ENCODE measurements at regions not wholly inside any gene's neighbourhood (a gene's known extent, or its start where the extent isn't known, plus 50 kb on each side); places are given as distances from the start of the nearest gene placed in this dataset.

DNA sequence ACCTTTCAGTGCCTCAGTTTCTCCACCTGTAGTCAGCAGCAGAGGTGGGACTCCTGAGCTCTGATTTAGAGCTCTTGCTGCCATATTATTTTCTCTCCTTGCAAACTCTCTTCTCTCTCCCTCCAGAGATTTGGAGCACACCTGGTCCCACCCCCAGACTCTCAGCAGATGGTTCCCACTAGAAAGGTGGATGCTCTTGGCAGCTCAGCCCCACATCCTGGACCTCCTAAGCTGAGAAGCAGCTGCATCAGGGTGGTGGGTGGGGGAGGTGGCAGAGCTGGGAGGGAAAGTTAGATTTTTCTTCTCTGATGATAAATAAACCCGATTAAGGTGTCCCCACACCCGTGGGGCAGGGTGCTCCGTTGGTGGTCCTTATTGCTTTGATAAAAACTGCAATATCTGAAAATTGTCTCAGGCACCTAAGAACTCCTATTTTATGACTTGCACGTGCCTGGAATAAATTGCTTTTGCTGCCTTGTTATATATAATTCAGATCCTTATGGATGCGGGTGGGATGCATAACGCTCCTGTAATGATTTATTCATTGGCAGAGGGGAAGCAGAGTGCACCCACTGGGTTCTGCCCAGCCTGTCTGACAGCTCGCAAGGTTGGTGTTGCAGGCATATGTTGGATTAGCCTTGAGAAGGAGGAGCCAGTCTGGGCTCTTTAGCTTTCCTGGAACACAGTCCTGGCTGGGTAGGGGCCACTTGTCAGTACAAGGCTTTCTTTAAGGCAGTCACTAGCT, 214.2 kb downstream of the SUDS3 start:
- Histone ChIP-seq H3K4me1 (ENCODE audit: control insufficient read depth, insufficient read depth, low read length) (no peaks in the 10 kb centered on the region), H3K4me3 (ENCODE audit: low read length) (no peak overlapping the region), H3K9me3 (replicated peaks; ENCODE audit: control insufficient read depth, low read depth, low read length) (peaks cover 4% of the 10 kb centered on the region), H3K27ac (ENCODE audit: low read length) (no peak overlapping the region), H3K36me3 (ENCODE audit: control insufficient read depth, insufficient read depth, low read length) (no peaks in the 10 kb centered on the region), H3K27me3 (ENCODE audit: control insufficient read depth, insufficient read depth, low read length) (no peaks in the 10 kb centered on the region)
- DNase-seq, result no peak
- WGBS (ENCODE audit: insufficient coverage), result 68% methylated on average over 5 of the region's 7 CpGs

- H3K27me3 ChIP-seq (ENCODE audit: control insufficient read depth, insufficient read depth, low read length), result no peaks in the 10 kb centered on the region
- H3K27ac ChIP-seq (ENCODE audit: low read length), result no peak overlapping the region
- H3K9me3 ChIP-seq (replicated peaks; ENCODE audit: control insufficient read depth, low read depth, low read length), result no peaks in the 10 kb centered on the region
- no peak for DNase-seq
- no peak overlapping the region for H3K4me3 ChIP-seq (ENCODE audit: low read length)
- no peaks in the 10 kb centered on the region for H3K4me1 ChIP-seq (ENCODE audit: control insufficient read depth, insufficient read depth, low read length)
- no peaks in the 10 kb centered on the region for H3K36me3 ChIP-seq (ENCODE audit: control insufficient read depth, insufficient read depth, low read length)
- WGBS (ENCODE audit: insufficient coverage), result no CpG with 5 or more reads among the region's 3 CpGs
Observed at GRCh38 chr12:118603610-118604361, 227.4 kb downstream of the SUDS3 start.

GRCh38 chr12:118606690-118607089, 230.3 kb downstream of the SUDS3 start:
- H3K36me3 ChIP-seq (ENCODE audit: control insufficient read depth, insufficient read depth, low read length), result no peaks in the 10 kb centered on the region
- no peak overlapping the region for H3K4me3 ChIP-seq (ENCODE audit: low read length)
- DNase-seq, result no peak
- H3K27ac ChIP-seq (ENCODE audit: low read length), result no peak overlapping the region
- WGBS (ENCODE audit: insufficient coverage), result 93% methylated on average over 5 of the region's 8 CpGs
- H3K9me3 ChIP-seq (replicated peaks; ENCODE audit: control insufficient read depth, low read depth, low read length), result no peaks in the 10 kb centered on the region
- no peaks in the 10 kb centered on the region for H3K4me1 ChIP-seq (ENCODE audit: control insufficient read depth, insufficient read depth, low read length)
- no peaks in the 10 kb centered on the region for H3K27me3 ChIP-seq (ENCODE audit: control insufficient read depth, insufficient read depth, low read length)

DNA sequence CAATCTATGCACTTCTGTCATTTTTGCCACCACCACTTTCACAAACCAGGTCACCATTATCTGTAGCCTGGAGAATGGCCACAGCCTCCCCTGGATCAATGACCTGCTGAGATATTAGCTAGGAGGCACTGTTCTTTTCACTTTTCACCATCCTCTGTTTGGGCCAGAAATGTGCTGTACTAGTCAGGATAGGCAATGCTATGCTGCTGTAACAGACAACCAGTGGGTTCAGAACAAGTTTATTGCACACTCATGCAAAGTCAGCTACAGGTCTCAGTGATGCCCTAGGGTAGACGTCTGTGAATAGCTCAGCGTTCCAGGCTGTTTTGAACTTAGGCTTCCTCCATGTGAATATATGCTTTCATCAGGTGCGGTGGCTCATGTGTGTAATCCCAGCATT, 231.5 kb downstream of the SUDS3 start:
- DNase-seq, result no peak
- Histone ChIP-seq H3K27me3 (ENCODE audit: control insufficient read depth, insufficient read depth, low read length) (no peaks in the 10 kb centered on the region), H3K9me3 (replicated peaks; ENCODE audit: control insufficient read depth, low read depth, low read length) (no peaks in the 10 kb centered on the region), H3K27ac (ENCODE audit: low read length) (no peak overlapping the region), H3K4me1 (ENCODE audit: control insufficient read depth, insufficient read depth, low read length) (no peaks in the 10 kb centered on the region), H3K36me3 (ENCODE audit: control insufficient read depth, insufficient read depth, low read length) (no peaks in the 10 kb centered on the region), H3K4me3 (ENCODE audit: low read length) (no peak overlapping the region)
- 94% methylated on average over 3 of the region's 3 CpGs for WGBS (ENCODE audit: insufficient coverage)

GRCh38 chr12:118608770-118609344, 232.5 kb downstream of the SUDS3 start:
- no peaks in the 10 kb centered on the region for H3K36me3 ChIP-seq (ENCODE audit: control insufficient read depth, insufficient read depth, low read length)
- H3K9me3 ChIP-seq (replicated peaks; ENCODE audit: control insufficient read depth, low read depth, low read length), result no peaks in the 10 kb centered on the region
- H3K4me1 ChIP-seq (ENCODE audit: control insufficient read depth, insufficient read depth, low read length), result no peaks in the 10 kb centered on the region
- no peaks in the 10 kb centered on the region for H3K27me3 ChIP-seq (ENCODE audit: control insufficient read depth, insufficient read depth, low read length)
- 59% methylated on average over 3 of the region's 3 CpGs for WGBS (ENCODE audit: insufficient coverage)
- H3K4me3 ChIP-seq (ENCODE audit: low read length), result no peak overlapping the region
- no peak for DNase-seq
- H3K27ac ChIP-seq (ENCODE audit: low read length), result no peak overlapping the region

GRCh38 chr12:118611295-118611694, 234.9 kb downstream of the SUDS3 start:
- H3K4me1 ChIP-seq (ENCODE audit: control insufficient read depth, insufficient read depth, low read length), result no peaks in the 10 kb centered on the region
- 36% methylated on average over 7 of the region's 9 CpGs for WGBS (ENCODE audit: insufficient coverage)
- no peak for DNase-seq

GRCh38 chr12:118611770-118612169, 235.4 kb downstream of the SUDS3 start:
- Histone ChIP-seq H3K4me1 (ENCODE audit: control insufficient read depth, insufficient read depth, low read length) (no peaks in the 10 kb centered on the region), H3K27me3 (ENCODE audit: control insufficient read depth, insufficient read depth, low read length) (no peaks in the 10 kb centered on the region), H3K4me3 (ENCODE audit: low read length) (no peak overlapping the region), H3K9me3 (replicated peaks; ENCODE audit: control insufficient read depth, low read depth, low read length) (no peaks in the 10 kb centered on the region), H3K36me3 (ENCODE audit: control insufficient read depth, insufficient read depth, low read length) (no peaks in the 10 kb centered on the region), H3K27ac (ENCODE audit: low read length) (no peak overlapping the region)
- WGBS (ENCODE audit: insufficient coverage), result 100% methylated on average over 1 of the region's 5 CpGs
- DNase-seq, result no peak

More at GRCh38 chr12:118611295-118611694, 234.9 kb downstream of the SUDS3 start:
- no peaks in the 10 kb centered on the region for H3K9me3 ChIP-seq (replicated peaks; ENCODE audit: control insufficient read depth, low read depth, low read length)
- H3K27me3 ChIP-seq (ENCODE audit: control insufficient read depth, insufficient read depth, low read length), result no peaks in the 10 kb centered on the region
- H3K36me3 ChIP-seq (ENCODE audit: control insufficient read depth, insufficient read depth, low read length), result no peaks in the 10 kb centered on the region
- no peak overlapping the region for H3K4me3 ChIP-seq (ENCODE audit: low read length)
- no peak overlapping the region for H3K27ac ChIP-seq (ENCODE audit: low read length)

DNA sequence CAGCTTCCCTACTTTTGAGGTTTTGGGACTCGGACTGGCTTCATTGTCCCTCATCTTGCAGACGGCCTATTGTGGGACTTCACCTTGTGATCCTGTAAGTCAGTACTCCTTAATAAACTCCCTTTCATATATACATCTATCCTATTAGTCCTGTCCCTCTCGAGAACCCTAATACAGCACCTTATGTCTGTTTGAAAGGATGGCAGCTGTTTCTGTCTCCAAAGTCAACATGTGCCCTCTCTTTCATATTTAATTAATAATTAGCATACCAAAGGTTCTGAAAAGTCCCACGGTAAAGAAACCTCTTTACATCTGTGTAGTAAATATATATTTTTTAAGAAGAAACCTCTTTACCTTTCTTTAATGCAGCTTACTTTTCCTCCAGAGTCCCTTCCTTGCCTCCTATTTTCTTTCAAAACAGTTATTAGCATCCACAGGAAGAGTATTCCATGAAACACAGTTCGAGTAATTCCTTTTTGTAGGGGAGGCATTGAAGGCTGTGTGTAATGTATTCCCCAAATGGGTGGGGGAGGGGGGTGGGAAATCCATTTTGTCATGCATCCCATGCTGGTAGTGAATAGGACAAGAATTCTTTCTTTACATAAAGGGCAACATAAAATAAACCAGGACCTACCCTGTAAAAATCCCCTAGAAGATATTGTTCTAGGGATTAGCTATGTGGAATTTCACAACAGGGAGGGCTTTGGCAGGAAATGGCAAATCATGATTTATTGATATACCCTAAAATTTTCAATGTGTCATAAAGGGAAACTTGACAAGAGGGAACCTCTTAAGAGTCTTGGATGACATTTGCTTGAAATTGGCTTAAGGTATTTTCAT, 241.5 kb downstream of the SUDS3 start:
- WGBS (ENCODE audit: insufficient coverage), result 67% methylated on average over 2 of the region's 5 CpGs
- DNase-seq, result no peak

GRCh38 chr12:118618695-118619094, 242.3 kb downstream of the SUDS3 start:
- Histone ChIP-seq H3K4me1 (ENCODE audit: control insufficient read depth, insufficient read depth, low read length) (no peaks in the 10 kb centered on the region), H3K36me3 (ENCODE audit: control insufficient read depth, insufficient read depth, low read length) (no peaks in the 10 kb centered on the region), H3K9me3 (replicated peaks; ENCODE audit: control insufficient read depth, low read depth, low read length) (no peaks in the 10 kb centered on the region), H3K4me3 (ENCODE audit: low read length) (no peak overlapping the region), H3K27ac (ENCODE audit: low read length) (no peak overlapping the region), H3K27me3 (ENCODE audit: control insufficient read depth, insufficient read depth, low read length) (no peaks in the 10 kb centered on the region)
- no peak for DNase-seq
- no CpG with 5 or more reads among the region's 1 CpG for WGBS (ENCODE audit: insufficient coverage)

More for the DNA sequence above, 241.5 kb downstream of the SUDS3 start:
- Histone ChIP-seq H3K9me3 (replicated peaks; ENCODE audit: control insufficient read depth, low read depth, low read length) (no peaks in the 10 kb centered on the region), H3K4me3 (ENCODE audit: low read length) (no peak overlapping the region), H3K4me1 (ENCODE audit: control insufficient read depth, insufficient read depth, low read length) (no peaks in the 10 kb centered on the region), H3K27me3 (ENCODE audit: control insufficient read depth, insufficient read depth, low read length) (no peaks in the 10 kb centered on the region), H3K27ac (ENCODE audit: low read length) (no peak overlapping the region), H3K36me3 (ENCODE audit: control insufficient read depth, insufficient read depth, low read length) (no peaks in the 10 kb centered on the region)
